C4-2B (cell line): ENCODE measurements at regions not wholly inside any gene's neighbourhood (a gene's known extent, or its start where the extent isn't known, plus 50 kb on each side); places are given as distances from the start of the nearest gene placed in this dataset.

ENCODE experiments used
- H3K27ac ChIP-seq: fragments of 450-650 bp; 2 replicates; pipeline ENCODE4 v1.5.1; 2017
- ZFX ChIP-seq: fragments of 450-650 bp; IDR thresholded peaks from 2 replicates; pipeline ENCODE4 v1.6.1; 2017
- TF ChIP-seq, protein P1 (sequence below): fragments of 450-650 bp; conservative IDR thresholded peaks from 2 replicates; pipeline ENCODE4 v1.5.1; 2017; ENCODE audit warnings: mild to moderate bottlenecking

DNA sequence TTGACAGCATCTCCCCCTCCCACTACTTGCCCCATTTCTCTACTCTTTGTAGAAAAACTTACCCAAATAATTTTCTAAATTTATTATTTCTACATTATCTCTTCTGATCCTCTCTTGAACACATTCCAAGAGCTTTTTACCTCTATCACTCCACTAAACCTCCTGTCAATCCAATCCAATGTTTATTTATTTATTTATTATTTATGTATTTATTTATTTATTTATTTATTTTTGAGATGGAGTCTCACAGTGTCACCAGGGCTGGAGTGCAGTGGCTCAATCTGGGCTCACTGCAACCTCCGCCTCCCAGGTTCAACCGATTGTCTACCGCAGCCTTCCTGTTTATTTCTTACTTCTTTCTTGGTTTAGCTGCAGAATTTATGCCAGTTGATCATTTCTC, 178.5 kb upstream of the GAS1 start:
- no peak overlapping the region for H3K27ac ChIP-seq
- TF ChIP-seq ZFX = no peak
- TF ChIP-seq, protein P1, sequence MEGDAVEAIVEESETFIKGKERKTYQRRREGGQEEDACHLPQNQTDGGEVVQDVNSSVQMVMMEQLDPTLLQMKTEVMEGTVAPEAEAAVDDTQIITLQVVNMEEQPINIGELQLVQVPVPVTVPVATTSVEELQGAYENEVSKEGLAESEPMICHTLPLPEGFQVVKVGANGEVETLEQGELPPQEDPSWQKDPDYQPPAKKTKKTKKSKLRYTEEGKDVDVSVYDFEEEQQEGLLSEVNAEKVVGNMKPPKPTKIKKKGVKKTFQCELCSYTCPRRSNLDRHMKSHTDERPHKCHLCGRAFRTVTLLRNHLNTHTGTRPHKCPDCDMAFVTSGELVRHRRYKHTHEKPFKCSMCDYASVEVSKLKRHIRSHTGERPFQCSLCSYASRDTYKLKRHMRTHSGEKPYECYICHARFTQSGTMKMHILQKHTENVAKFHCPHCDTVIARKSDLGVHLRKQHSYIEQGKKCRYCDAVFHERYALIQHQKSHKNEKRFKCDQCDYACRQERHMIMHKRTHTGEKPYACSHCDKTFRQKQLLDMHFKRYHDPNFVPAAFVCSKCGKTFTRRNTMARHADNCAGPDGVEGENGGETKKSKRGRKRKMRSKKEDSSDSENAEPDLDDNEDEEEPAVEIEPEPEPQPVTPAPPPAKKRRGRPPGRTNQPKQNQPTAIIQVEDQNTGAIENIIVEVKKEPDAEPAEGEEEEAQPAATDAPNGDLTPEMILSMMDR = no peak

DNA sequence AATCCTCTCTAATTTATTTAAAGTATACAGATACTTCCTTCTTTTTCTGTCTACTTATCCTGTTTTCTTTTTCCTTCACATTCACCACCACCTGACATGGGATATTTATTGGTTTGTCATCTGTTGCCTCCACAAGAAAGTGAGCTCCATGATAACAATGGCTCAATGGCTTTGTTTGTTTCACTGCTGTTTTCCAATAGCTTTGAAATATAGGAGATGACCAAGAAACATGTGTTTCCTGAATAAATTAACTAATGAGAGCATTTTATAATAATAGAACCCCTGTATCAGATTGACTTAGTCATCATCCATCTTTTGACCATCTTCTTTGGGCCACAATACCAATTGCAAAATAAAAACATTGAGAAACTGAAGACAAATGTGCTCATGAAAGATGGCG, 180.2 kb upstream of the GAS1 start:
- no peak overlapping the region for H3K27ac ChIP-seq
- TF ChIP-seq, protein P1 = no peak
- TF ChIP-seq ZFX = no peak

DNA sequence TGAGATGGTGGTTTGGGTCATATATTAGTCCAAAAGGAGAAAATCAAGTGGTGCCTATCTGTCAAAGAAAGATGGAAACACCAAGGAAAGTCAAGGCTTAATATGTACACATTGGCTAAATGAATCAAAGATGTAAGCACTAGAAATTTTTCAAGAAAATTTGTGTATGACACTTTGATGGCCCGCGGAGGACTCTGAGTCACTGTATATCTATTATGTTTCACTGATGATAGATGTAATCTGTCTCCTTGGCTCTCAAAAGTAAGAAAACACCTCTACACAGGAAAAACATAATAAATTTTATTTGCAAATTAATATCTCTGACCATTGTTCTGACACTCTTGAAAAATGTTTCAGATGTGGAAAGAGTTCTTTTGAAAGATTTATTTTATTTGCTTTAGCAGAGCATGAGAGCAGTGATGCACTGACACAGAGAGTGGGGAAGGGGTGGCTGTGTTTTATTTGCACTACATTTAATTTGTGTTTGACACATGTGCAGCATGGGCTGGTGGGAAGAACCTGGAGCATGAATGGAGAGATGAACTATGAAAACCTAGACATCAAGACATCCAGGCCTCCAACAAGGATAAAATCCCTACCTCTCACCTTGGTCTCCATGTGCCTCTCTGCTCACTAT, 180.8 kb upstream of the GAS1 start:
- TF ChIP-seq, protein P1 = no peak
- no peak for TF ChIP-seq ZFX
- H3K27ac ChIP-seq = no peak overlapping the region

DNA sequence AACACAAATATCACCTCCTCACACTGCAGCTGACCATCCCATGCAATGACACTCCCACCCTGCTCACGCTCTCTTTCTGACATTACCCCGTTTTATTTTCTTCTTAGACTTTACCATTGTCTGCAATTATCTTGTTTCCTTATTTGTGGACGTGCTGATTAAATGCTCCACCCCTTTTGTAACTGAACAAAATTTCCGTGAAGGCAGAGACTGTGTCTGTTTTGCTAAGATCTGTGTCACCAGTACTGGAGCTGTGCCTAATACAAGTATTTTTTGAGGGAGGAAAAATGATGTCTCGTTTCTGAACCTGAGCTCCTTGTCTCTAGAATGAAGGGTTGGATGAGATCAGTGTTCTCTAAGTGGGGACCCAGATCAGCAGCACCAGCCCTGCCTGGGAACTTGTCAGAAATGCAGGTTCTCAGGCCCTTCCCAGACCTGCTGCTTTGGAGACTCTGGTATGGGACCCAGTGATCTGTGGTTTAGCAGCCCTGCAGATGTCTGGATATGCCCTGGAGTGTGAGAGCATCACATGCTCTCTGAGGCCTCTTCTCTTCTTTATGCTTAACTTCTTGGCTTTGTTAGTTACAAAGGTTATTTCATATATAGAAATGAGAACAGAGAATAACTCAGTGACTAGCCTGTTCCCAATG, 181.7 kb upstream of the GAS1 start:
- TF ChIP-seq, protein P1 = no peak
- TF ChIP-seq ZFX = no peak
- H3K27ac ChIP-seq = no peak overlapping the region

DNA sequence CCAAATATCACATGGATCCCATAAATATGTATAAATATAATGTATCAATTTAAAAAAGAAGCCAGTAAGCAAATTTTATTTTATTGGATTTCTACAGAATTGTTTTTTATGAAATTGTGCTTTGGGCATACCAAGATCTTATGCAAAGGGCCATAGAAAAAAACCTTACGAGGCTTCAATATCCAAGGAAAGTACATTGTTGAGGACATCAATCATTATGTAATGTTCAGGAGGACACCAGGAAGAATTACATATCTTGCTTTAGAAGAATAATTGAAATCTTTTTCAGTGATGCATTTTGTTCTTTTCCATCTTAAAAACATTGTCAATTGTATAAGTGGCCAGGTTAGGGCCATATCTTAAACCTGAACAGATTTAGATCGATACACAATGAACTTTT, 187.8 kb upstream of the GAS1 start:
- no peak for TF ChIP-seq ZFX
- TF ChIP-seq, protein P1 = no peak
- H3K27ac ChIP-seq = no peak overlapping the region

DNA sequence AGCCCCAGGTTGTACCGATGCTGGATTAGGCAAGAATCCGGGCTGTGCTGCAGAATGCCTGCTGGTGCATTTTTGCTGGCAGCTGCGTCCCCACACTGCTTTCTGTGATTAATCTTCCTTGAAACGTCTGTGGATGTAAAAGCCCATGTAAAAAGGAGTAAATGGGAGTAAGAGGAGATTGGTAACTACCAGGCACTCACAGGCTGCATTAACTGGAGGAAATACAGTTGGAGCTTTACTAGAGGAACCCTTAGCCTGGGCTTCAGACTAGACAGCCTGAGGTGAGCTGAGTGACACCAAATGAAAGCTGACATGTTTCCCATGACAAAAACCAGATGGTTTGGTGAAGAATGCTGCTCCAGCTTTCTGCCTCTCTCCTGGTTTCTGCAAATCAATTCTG, 190.4 kb upstream of the GAS1 start:
- TF ChIP-seq, protein P1 = no peak
- no peak for TF ChIP-seq ZFX

DNA sequence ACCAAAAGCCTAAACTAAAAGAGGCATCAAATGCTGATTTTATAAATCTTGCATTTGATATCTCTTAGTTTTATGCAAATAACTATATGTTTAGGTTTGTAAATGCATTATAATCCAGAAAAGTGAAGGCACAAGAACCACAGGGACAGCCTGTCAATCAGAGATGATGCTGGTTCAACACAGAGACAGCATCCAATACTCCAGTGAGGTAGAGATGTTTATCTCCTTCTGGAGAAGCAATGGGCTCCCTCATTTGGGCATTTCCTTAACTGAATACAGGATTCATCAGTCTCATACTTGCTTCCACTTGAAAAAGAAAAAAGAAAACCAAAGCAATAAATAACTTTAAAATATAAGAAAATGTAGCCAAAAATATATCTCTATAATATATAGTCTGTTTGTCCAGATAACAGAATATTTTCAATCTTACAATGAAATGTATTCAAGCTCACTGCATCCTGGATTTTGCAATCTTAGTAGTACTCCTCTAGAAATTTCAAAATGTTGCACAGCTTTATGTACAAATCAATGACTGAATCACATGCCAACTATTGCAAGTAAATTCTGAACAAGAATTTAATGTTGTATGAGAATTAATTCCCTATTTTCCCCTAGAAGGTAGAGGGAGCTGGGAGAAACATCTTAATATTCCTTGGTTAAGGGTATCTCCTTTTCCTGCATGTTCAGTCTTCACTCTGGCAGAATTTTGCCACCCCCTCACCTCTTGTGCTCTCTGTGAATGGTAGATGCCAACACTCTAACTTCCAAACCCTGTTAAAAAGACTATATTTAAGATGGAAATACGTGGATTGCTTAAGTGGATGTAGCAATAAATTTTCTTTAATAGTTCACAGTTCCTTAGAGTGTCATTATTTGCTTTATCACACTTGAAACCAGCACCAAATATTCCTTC, 191.1 kb upstream of the GAS1 start:
- H3K27ac ChIP-seq = no peak overlapping the region
- TF ChIP-seq ZFX = no peak
- TF ChIP-seq, protein P1 = no peak

More for the DNA sequence above, 190.4 kb upstream of the GAS1 start:
- H3K27ac ChIP-seq = no peak overlapping the region
